Mesenchymal stem cell (in vitro differentiated cells and primary cell): ENCODE measurements at regions not wholly inside any gene's neighbourhood (a gene's known extent, or its start where the extent isn't known, plus 50 kb on each side); places are given as distances from the start of the nearest gene placed in this dataset.
A peak's percentile ranks its signal among the peaks of the same experiment; 100 is the strongest.

ENCODE experiments used
- DNase-seq: peaks from one replicate; pipeline ENCODE4 v3.0.0-alpha.2; 2013
- H2AFZ ChIP-seq: one replicate; pipeline ENCODE4 v1.6.1; 2013; ENCODE audit warnings: low read depth, mild to moderate bottlenecking, control low read depth, inconsistent platforms, low read length, moderate library complexity
- H2AK5ac ChIP-seq: 2 replicates; pipeline ENCODE4 v1.6.1; 2013; ENCODE audit warnings: low read length, moderate library complexity, mild to moderate bottlenecking, inconsistent platforms; ENCODE audit not compliant: severe bottlenecking
- H2BK120ac ChIP-seq: one replicate; pipeline ENCODE4 v1.6.1; 2013; ENCODE audit warnings: low read depth, mild to moderate bottlenecking, inconsistent platforms, low read length, moderate library complexity
- H2BK12ac ChIP-seq, 2 experiments: one replicate each; pipeline ENCODE4 v1.6.1; 2013; ENCODE audit warnings: inconsistent platforms in 2 of 2, low read length in 2 of 2, mild to moderate bottlenecking in 2 of 2, moderate library complexity in 2 of 2, control low read depth in 1 of 2
- H2BK15ac ChIP-seq: one replicate; pipeline ENCODE4 v1.6.1; 2013; ENCODE audit warnings: mild to moderate bottlenecking, low read depth, inconsistent platforms; ENCODE audit not compliant: poor library complexity, severe bottlenecking
- H2BK5ac ChIP-seq: 2 replicates; pipeline ENCODE4 v1.6.1; 2013; ENCODE audit warnings: low read depth, mild to moderate bottlenecking, low read length, control low read depth, inconsistent platforms; ENCODE audit not compliant: poor library complexity, severe bottlenecking
- H3K14ac ChIP-seq, 2 experiments: one replicate each; pipeline ENCODE4 v1.6.1; 2013; ENCODE audit warnings: inconsistent platforms in 2 of 2, low read length in 2 of 2, control low read depth in 1 of 2, mild to moderate bottlenecking in 1 of 2, moderate library complexity in 1 of 2
- H3K18ac ChIP-seq, 2 experiments: one replicate each; pipeline ENCODE4 v1.6.1; 2013; ENCODE audit warnings: inconsistent platforms in 2 of 2, low read length in 2 of 2, control low read depth in 1 of 2, low read depth in 1 of 2, mild to moderate bottlenecking in 1 of 2
- H3K23ac ChIP-seq, 2 experiments: one replicate each; pipeline ENCODE4 v1.6.1; 2013; ENCODE audit warnings: inconsistent platforms in 2 of 2, low read length in 2 of 2, mild to moderate bottlenecking in 2 of 2, moderate library complexity in 2 of 2, control low read depth in 1 of 2
- H3K27ac ChIP-seq: 2 replicates; pipeline ENCODE4 v1.5.1; 2013; ENCODE audit warnings: mild to moderate bottlenecking, moderate library complexity, low read length, control low read depth, inconsistent platforms; ENCODE audit not compliant: poor library complexity, severe bottlenecking
- H3K27me3 ChIP-seq, 2 experiments: 2 replicates each; pipeline versions ENCODE4 v1.6.1 to v1.7.0; 2013; ENCODE audit warnings: low read length in 2 of 2, mild to moderate bottlenecking in 2 of 2, moderate library complexity in 2 of 2, control low read depth in 1 of 2, inconsistent platforms in 1 of 2; ENCODE audit not compliant: control insufficient read depth in 1 of 2, insufficient read depth in 1 of 2
- H3K36me3 ChIP-seq, 2 experiments: 2 replicates each; pipeline versions ENCODE4 v1.6.1 to v1.7.0; 2013; ENCODE audit warnings: low read length in 2 of 2, control low read depth in 1 of 2, inconsistent platforms in 1 of 2, low read depth in 1 of 2, mild to moderate bottlenecking in 1 of 2; ENCODE audit not compliant: insufficient read depth in 2 of 2, control insufficient read depth in 1 of 2
- H3K4ac ChIP-seq, 2 experiments: one replicate each; pipeline ENCODE4 v1.6.1; 2013; ENCODE audit warnings: inconsistent platforms in 2 of 2, low read length in 2 of 2, mild to moderate bottlenecking in 2 of 2, moderate library complexity in 2 of 2, control low read depth in 1 of 2, low read depth in 1 of 2
- H3K4me1 ChIP-seq: 2 replicates; pipeline ENCODE4 v1.6.1; 2013; ENCODE audit warnings: low read depth, low read length, control low read depth; ENCODE audit not compliant: control insufficient read depth, insufficient read depth
- H3K4me2 ChIP-seq: 2 replicates; pipeline ENCODE4 v1.6.1; 2013; ENCODE audit warnings: low read length, mild to moderate bottlenecking, inconsistent platforms; ENCODE audit not compliant: poor library complexity, severe bottlenecking
- H3K4me3 ChIP-seq, 2 experiments: 2 replicates each; pipeline versions ENCODE4 v1.5.1 to v1.7.0; 2013; ENCODE audit warnings: low read length in 2 of 2, mild to moderate bottlenecking in 2 of 2, control low read depth in 1 of 2, low read depth in 1 of 2; ENCODE audit not compliant: insufficient read depth in 1 of 2
- H3K79me1 ChIP-seq: replicated peaks from 2 replicates; pipeline ENCODE4 v1.6.1; 2013; ENCODE audit warnings: mild to moderate bottlenecking, control low read depth, low read length, inconsistent platforms; ENCODE audit not compliant: poor library complexity, severe bottlenecking
- H3K9ac ChIP-seq: 2 replicates; pipeline ENCODE4 v1.7.0; 2013; ENCODE audit warnings: mild to moderate bottlenecking, low read length, moderate library complexity
- H3K9me3 ChIP-seq: 2 replicates; pipeline ENCODE4 v1.7.0; 2013; ENCODE audit warnings: mild to moderate bottlenecking, low read length; ENCODE audit not compliant: control insufficient read depth
- H4K8ac ChIP-seq: one replicate; pipeline ENCODE4 v1.6.1; 2013; ENCODE audit warnings: inconsistent platforms, mild to moderate bottlenecking, low read length, moderate library complexity
- H4K91ac ChIP-seq: one replicate; pipeline ENCODE4 v1.6.1; 2013; ENCODE audit warnings: mild to moderate bottlenecking, low read length, inconsistent platforms
- WGBS: methylation state at CpG from one replicate; pipeline ENCODE4 v1.1.7; 2013; ENCODE audit warnings: mixed read lengths; 5-methylcytosine and 5-hydroxymethylcytosine counted together

DNA sequence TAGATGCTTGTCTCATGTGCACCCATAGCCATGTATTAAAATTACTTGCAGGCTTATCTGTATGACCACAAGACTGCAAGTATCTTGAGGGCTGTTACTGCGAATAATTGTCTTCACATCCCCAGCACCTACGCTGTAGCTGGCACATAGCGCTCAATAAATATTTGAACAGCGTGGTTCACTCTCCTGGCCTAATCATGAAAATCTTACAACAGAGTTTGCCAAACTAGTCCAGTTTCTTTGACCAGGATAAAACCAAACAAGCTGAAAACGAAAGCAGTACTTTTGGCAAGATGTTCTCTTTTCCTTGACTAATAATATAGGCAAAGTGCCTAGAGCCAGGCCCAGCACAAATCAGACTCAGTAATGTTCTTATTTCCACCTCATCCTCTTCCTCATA lies 106.7 kb downstream of the RPS29 start:
- H2BK120ac ChIP-seq = no peak overlapping the region
- H3K4me3 ChIP-seq = peak overlapping the region in 1 of 2 experiments; percentile 34
- no peak overlapping the region for H4K91ac ChIP-seq
- no peak overlapping the region for H3K4ac ChIP-seq
- no peak overlapping the region for H3K23ac ChIP-seq
- H2BK5ac ChIP-seq = no peak overlapping the region
- H3K27ac ChIP-seq = no peak overlapping the region
- no peak overlapping the region for H2AFZ ChIP-seq
- H3K79me1 ChIP-seq = no peaks in the 10 kb centered on the region
- no peak overlapping the region for H3K14ac ChIP-seq
- H3K36me3 ChIP-seq = no peaks in the 10 kb centered on the region
- no peak overlapping the region for H4K8ac ChIP-seq
- H3K9me3 ChIP-seq = peaks cover 3% of the 10 kb centered on the region
- H3K4me1 ChIP-seq = no peaks in the 10 kb centered on the region
- H3K18ac ChIP-seq = no peak overlapping the region
- no peak overlapping the region for H2BK12ac ChIP-seq
- no peak overlapping the region for H3K4me2 ChIP-seq
- WGBS = 87% methylated on average over 5 of the region's 5 CpGs
- no peak overlapping the region for H2AK5ac ChIP-seq
- no peak overlapping the region for H2BK15ac ChIP-seq
- H3K27me3 ChIP-seq = peaks cover 0 to 7% of the 10 kb centered on the region in 2 experiments
- DNase-seq = no peak
- H3K9ac ChIP-seq = peak overlapping the region; percentile 46

DNA sequence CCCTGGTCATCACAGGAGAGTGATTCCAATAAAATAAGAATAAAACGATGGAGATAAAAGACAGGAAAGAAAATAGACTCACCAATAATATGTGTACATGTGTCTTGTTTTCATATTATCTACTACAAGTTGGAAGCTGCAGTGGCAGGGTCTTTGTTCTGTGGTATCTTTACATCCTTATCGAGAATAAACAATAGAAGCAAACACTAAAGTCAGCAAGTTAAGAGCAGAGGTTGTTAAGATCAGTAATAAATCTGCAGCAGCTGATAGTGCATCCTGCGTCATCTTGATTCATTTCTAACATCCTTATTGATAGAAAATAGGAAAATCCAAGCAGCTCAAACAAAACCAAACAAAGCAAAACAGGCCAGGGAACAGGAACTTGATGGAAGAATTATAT lies 107.4 kb downstream of the RPS29 start:
- H2AFZ ChIP-seq = no peak overlapping the region
- DNase-seq = no peak
- no peaks in the 10 kb centered on the region for H3K36me3 ChIP-seq
- H3K4me1 ChIP-seq = no peaks in the 10 kb centered on the region
- no peak overlapping the region for H2BK120ac ChIP-seq
- no peak overlapping the region for H2BK5ac ChIP-seq
- H3K27me3 ChIP-seq = peaks cover 0 to 5% of the 10 kb centered on the region in 2 experiments
- H3K18ac ChIP-seq = no peak overlapping the region
- no peak overlapping the region for H3K4ac ChIP-seq
- H4K8ac ChIP-seq = no peak overlapping the region
- H2BK15ac ChIP-seq = no peak overlapping the region
- no peaks in the 10 kb centered on the region for H3K79me1 ChIP-seq
- H3K9ac ChIP-seq = peak overlapping the region; percentile 46
- H3K23ac ChIP-seq = no peak overlapping the region
- H3K4me3 ChIP-seq = no peak overlapping the region
- WGBS = 58% methylated on average over 1 of the region's 3 CpGs
- no peak overlapping the region for H2BK12ac ChIP-seq
- no peak overlapping the region for H3K4me2 ChIP-seq
- H3K9me3 ChIP-seq = peaks cover 3% of the 10 kb centered on the region
- no peak overlapping the region for H2AK5ac ChIP-seq
- H4K91ac ChIP-seq = no peak overlapping the region
- no peak overlapping the region for H3K14ac ChIP-seq
- H3K27ac ChIP-seq = no peak overlapping the region

DNA sequence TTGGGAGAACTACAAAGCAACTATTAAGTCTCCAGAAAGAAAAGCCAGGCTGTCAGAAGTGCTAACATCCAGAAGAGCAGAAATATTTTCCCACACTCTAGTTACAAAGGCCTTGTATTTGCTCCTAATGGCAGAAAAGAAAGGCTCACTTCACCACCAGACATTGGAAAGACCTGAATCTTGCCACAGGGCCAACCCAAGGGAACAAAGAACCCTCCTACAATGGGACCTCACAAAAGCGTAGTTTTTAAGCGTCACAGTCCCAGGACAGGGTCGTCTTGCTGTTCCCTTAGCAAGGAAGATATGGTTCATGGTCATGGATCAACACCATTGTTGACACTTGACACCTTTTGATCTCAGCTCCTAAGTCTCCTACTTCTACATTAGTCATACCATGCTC lies 119.1 kb downstream of the RPS29 start:
- Histone ChIP-seq H3K36me3 (no peaks in the 10 kb centered on the region), H3K4me3 (no peak overlapping the region), H3K14ac (no peak overlapping the region), H2BK12ac (no peak overlapping the region), H2AFZ (no peak overlapping the region), H3K4me2 (no peak overlapping the region), H4K8ac (no peak overlapping the region), H2BK5ac (no peak overlapping the region), H2AK5ac (no peak overlapping the region), H4K91ac (no peak overlapping the region), H3K9me3 (peaks cover 4% of the 10 kb centered on the region), H3K18ac (no peak overlapping the region), H3K27me3 (peaks cover 5 to 16% of the 10 kb centered on the region in 2 experiments), H2BK15ac (no peak overlapping the region), H3K9ac (no peak overlapping the region), H3K4ac (no peak overlapping the region), H3K23ac (no peak overlapping the region), H3K4me1 (no peaks in the 10 kb centered on the region), H2BK120ac (no peak overlapping the region), H3K79me1 (no peaks in the 10 kb centered on the region), H3K27ac (no peak overlapping the region)
- no peak for DNase-seq
- WGBS = 76% methylated on average over 3 of the region's 3 CpGs

DNA sequence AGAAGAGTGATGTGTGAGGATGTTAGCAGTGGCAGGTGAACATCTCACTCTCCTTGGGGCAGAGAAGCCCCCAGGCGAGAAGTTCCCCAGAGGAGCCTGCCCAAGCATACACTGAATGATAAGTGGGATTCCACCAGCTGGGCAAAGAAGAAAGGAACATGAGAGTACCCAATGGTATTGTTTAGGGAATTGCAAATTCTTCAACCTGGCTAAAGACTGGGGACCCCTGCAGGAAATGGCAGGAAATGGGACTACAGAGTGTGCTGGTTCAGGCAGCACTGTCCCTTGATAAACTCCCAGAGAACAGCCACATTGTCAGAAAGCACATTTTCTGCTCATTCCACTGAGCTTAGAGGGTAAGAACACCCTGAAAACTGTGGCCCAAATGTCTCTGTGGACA lies 121.3 kb downstream of the RPS29 start:
- Histone ChIP-seq H2BK15ac (no peak overlapping the region), H3K23ac (no peak overlapping the region), H2BK5ac (no peak overlapping the region), H3K4ac (no peak overlapping the region), H2AK5ac (no peak overlapping the region), H2BK120ac (no peak overlapping the region), H3K4me1 (no peaks in the 10 kb centered on the region), H3K4me2 (no peak overlapping the region), H3K27ac (no peak overlapping the region), H3K9me3 (peaks cover 4% of the 10 kb centered on the region), H3K9ac (no peak overlapping the region), H3K36me3 (no peaks in the 10 kb centered on the region), H3K79me1 (no peaks in the 10 kb centered on the region), H3K14ac (no peak overlapping the region), H2BK12ac (no peak overlapping the region), H2AFZ (no peak overlapping the region), H4K8ac (no peak overlapping the region), H3K27me3 (peaks cover 11 to 22% of the 10 kb centered on the region in 2 experiments), H4K91ac (no peak overlapping the region), H3K4me3 (no peak overlapping the region), H3K18ac (no peak overlapping the region)
- DNase-seq = no peak
- 96% methylated on average over 1 of the region's 1 CpG for WGBS
